ENCODE measurements at regions not wholly inside any gene's neighbourhood (a gene's known extent, or its start where the extent isn't known, plus 50 kb on each side); places are given as distances from the start of the nearest gene placed in this dataset.

GRCh38 chr4:126539771-126540170 lies 1093.0 kb upstream of the INTU start:
- no peak for FAIRE-seq
- no peaks in the 10 kb centered on the region for H4K20me1 ChIP-seq (ENCODE audit: control insufficient read depth, insufficient read depth)
- H3K9ac ChIP-seq (ENCODE audit: control insufficient read depth, insufficient read depth, low read length), result no peak overlapping the region
- ChIA-PET CTCF (no interaction called here), RAD21 (ENCODE audit: unreplicated experiment) (no interaction called here), POLR2A (no interaction called here), SMC1A (ENCODE audit: uncharacterized antibody, unreplicated experiment) (no interaction called here)
- TF ChIP-seq NFYB (IDR thresholded peaks at IDR 0.05; ENCODE audit: insufficient read depth, low read depth, low read length), result no peak
- TF ChIP-seq NFXL1 (IDR thresholded peaks at IDR 0.05; ENCODE audit: borderline replicate concordance), result no peak
- TF ChIP-seq TCF12 (IDR thresholded peaks at IDR 0.05; ENCODE audit: low read depth, low read length), result no peak
- no peak for TF ChIP-seq CREM (IDR thresholded peaks at IDR 0.05; ENCODE audit: low read depth)
- TF ChIP-seq NR2C1 (IDR thresholded peaks at IDR 0.05), result no peak
- no peak for TF ChIP-seq CBX5 (IDR thresholded peaks at IDR 0.05; ENCODE audit: low read depth)
- no peak for TF ChIP-seq SRF (IDR thresholded peaks at IDR 0.05; ENCODE audit: low read depth in 2 of 2, low read length in 2 of 2)
- no peak for TF ChIP-seq PAX5 (IDR thresholded peaks at IDR 0.05; ENCODE audit: borderline replicate concordance, low read depth, low read length)
- in situ Hi-C loops (cut with MboI), result no loop called here
- no peaks in the 10 kb centered on the region for H3K9me3 ChIP-seq (replicated peaks; ENCODE audit: control insufficient read depth, insufficient read depth, low read length)
- H3K36me3 ChIP-seq (ENCODE audit: control insufficient read depth in 2 of 2, insufficient read depth in 2 of 2, low read length in 1 of 2), result no peaks in the 10 kb centered on the region
- BruUV-seq (replicated peaks), result no TSS peak
- no peaks in the 10 kb centered on the region for H3K27me3 ChIP-seq (replicated peaks in 1 of 2; ENCODE audit: control insufficient read depth in 2 of 2, insufficient read depth in 2 of 2, low read length in 1 of 2)
- H3K4me1 ChIP-seq (ENCODE audit: control insufficient read depth, insufficient read depth, low read length), result no peaks in the 10 kb centered on the region
- intact Hi-C loops (cut with micrococcal nuclease; ENCODE audit: unreplicated experiment), result no loop called here
- no peak for DNase-seq (ENCODE audit: low read depth, low spot score)
- H3K79me2 ChIP-seq (ENCODE audit: control insufficient read depth, insufficient read depth, low read length), result no peaks in the 10 kb centered on the region
- H2AFZ ChIP-seq (ENCODE audit: control insufficient read depth, low read depth, low read length), result no peak overlapping the region
- H3K27ac ChIP-seq (ENCODE audit: control insufficient read depth, insufficient read depth), result no peak overlapping the region
- H3K4me2 ChIP-seq (ENCODE audit: control insufficient read depth, insufficient read depth), result no peak overlapping the region
- WGBS (ENCODE audit: insufficient coverage, insufficient replicate concordance, low lambda C conversion rate, missing lambda C conversion rate), result 9% methylated on average over 3 of the region's 3 CpGs
- ATAC-seq, result no peak
- H3K4me3 ChIP-seq, result no peak overlapping the region

GRCh38 chr4:126541820-126542219 lies 1090.9 kb upstream of the INTU start:
- ChIA-PET SMC1A (ENCODE audit: uncharacterized antibody, unreplicated experiment) (interaction anchor here (0.6 kb wide), 1 partner anchor 42 kb away, joined by 5 read pairs; no protein-coding TSS in a partner anchor), POLR2A (no interaction called here), RAD21 (ENCODE audit: unreplicated experiment) (no interaction called here), CTCF (no interaction called here)
- Histone ChIP-seq H3K4me3 (no peak overlapping the region), H3K4me1 (ENCODE audit: control insufficient read depth, insufficient read depth, low read length) (no peaks in the 10 kb centered on the region), H3K79me2 (ENCODE audit: control insufficient read depth, insufficient read depth, low read length) (no peaks in the 10 kb centered on the region), H3K9me3 (replicated peaks; ENCODE audit: control insufficient read depth, insufficient read depth, low read length) (no peaks in the 10 kb centered on the region), H4K20me1 (ENCODE audit: control insufficient read depth, insufficient read depth) (no peaks in the 10 kb centered on the region), H3K27me3 (replicated peaks in 1 of 2; ENCODE audit: control insufficient read depth in 2 of 2, insufficient read depth in 2 of 2, low read length in 1 of 2) (no peaks in the 10 kb centered on the region), H3K9ac (ENCODE audit: control insufficient read depth, insufficient read depth, low read length) (no peak overlapping the region), H2AFZ (ENCODE audit: control insufficient read depth, low read depth, low read length) (no peak overlapping the region), H3K36me3 (ENCODE audit: control insufficient read depth in 2 of 2, insufficient read depth in 2 of 2, low read length in 1 of 2) (no peaks in the 10 kb centered on the region), H3K27ac (ENCODE audit: control insufficient read depth, insufficient read depth) (no peak overlapping the region), H3K4me2 (ENCODE audit: control insufficient read depth, insufficient read depth) (no peak overlapping the region)
- FAIRE-seq (no peak), DNase-seq (ENCODE audit: low read depth, low spot score) (no peak), ATAC-seq (no peak)
- 19% methylated on average over 2 of the region's 2 CpGs for WGBS (ENCODE audit: insufficient coverage, insufficient replicate concordance, low lambda C conversion rate, missing lambda C conversion rate)
- in situ Hi-C loops (cut with MboI), result no loop called here
- no TSS peak for BruUV-seq (replicated peaks)
- TF ChIP-seq BCL11A (IDR thresholded peaks at IDR 0.05; ENCODE audit: low read depth, low read length) (no peak), BHLHE40 (IDR thresholded peaks at IDR 0.05; ENCODE audit: borderline replicate concordance in 1 of 2, low read depth in 2 of 2, low read length in 1 of 2) (no peak), IRF5 (IDR thresholded peaks at IDR 0.05; ENCODE audit: borderline replicate concordance) (no peak), SMARCA5 (IDR thresholded peaks at IDR 0.05) (no peak), POLR2A (IDR thresholded peaks at IDR 0.05; ENCODE audit: low read depth, low read length) (no peak)
- intact Hi-C loops (cut with micrococcal nuclease; ENCODE audit: unreplicated experiment), result no loop called here
